HG02981 (cell line): ENCODE measurements at regions not wholly inside any gene's neighbourhood (a gene's known extent, or its start where the extent isn't known, plus 50 kb on each side); places are given as distances from the start of the nearest gene placed in this dataset.

Experiments
- ATAC-seq: cut with Tn5 transposase; IDR thresholded peaks from one replicate; pipeline ENCODE4 v1.9.1; 2021; ENCODE audit warnings: mild to moderate bottlenecking, moderate library complexity; ENCODE audit not compliant: unreplicated experiment

DNA sequence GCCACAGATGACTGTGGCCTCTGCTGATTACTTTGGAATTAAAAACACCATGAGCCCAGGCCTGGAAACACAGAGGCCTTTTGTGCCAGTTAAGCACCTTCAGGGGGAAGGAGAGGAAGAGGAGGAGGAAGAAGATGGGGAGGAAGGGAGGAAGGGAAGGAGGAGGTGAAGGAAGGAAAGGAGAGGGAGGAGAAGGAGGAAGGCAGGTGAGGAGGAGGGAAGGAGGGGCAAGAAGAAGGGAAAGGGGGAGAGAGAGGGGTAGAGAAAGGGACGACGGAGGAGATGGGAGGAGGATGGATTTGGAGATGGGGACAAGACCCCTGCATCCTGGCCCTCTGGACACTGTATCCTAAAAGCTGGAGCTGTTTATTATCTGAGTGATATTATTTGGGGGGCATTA is 231.0 kb downstream of the UQCRFS1 start:
- ATAC-seq: no peak

DNA sequence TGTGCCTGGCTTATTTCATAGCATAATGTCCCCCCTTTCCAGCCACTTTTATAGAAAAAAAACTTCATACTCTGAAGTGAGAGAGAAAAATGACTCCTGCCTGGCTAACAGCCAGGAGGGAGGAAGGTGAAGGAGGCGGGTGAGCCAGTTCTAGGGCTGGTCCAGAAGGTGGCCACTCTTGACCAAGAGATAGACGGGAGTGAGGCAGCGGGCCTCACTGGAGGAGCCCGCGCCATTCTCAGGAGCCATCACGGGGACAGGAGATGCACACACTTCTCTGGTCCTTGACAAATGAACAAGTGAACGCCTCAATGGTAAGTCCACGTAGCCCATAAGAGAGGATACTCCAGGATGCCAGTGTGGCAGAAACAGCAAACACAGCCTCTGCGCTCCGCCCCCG is 231.4 kb downstream of the UQCRFS1 start:
- ATAC-seq: no peak

DNA sequence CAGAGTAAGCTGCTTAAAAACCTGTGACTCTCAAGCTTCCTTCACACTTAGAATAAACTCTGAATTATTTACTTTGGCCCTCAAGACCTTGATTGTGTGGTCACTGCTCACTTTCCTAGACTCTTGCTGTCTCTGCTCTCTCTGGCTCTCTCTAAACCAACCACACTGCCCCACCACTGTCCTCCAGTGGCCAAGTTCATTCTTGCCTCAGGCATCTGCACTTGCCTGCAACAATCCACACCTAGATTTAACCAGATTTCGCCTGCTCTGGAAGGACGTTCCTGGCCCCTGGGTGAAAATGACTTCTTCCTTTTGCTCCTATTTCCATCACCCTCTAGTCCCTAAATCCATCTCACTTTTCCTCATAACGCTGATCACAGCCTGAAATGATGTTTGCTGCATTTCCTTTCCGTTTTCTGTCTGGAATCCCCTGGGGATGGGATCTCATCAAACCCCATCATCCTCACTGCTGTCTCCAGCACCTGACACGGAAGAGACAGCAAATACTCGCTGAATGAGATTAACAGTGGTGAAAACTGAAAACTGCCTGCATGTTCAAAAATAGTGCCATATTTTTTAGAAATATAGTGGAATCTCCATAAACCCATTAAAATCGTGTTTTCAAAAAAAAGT is 232.6 kb downstream of the UQCRFS1 start:
- ATAC-seq: no peak

DNA sequence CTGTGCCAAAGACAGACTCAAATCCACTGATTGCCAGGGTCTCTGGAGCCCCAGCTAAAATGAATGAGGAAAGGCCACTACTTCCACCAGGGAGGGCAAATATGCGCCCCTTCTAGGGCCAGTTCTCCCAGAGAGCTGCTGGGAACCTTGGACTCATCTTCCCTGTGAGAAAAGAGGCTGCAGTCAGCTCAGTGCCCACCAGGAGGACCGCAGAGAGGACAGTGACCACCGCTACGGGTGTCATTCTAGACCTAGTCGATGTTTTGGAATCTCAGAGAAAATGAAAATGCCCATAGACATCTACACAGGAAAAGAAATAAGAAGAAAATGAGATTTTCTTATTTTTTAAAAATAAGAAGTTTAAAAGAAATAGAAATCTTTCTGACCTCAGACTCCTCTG is 235.1 kb downstream of the UQCRFS1 start:
- no peak for ATAC-seq

DNA sequence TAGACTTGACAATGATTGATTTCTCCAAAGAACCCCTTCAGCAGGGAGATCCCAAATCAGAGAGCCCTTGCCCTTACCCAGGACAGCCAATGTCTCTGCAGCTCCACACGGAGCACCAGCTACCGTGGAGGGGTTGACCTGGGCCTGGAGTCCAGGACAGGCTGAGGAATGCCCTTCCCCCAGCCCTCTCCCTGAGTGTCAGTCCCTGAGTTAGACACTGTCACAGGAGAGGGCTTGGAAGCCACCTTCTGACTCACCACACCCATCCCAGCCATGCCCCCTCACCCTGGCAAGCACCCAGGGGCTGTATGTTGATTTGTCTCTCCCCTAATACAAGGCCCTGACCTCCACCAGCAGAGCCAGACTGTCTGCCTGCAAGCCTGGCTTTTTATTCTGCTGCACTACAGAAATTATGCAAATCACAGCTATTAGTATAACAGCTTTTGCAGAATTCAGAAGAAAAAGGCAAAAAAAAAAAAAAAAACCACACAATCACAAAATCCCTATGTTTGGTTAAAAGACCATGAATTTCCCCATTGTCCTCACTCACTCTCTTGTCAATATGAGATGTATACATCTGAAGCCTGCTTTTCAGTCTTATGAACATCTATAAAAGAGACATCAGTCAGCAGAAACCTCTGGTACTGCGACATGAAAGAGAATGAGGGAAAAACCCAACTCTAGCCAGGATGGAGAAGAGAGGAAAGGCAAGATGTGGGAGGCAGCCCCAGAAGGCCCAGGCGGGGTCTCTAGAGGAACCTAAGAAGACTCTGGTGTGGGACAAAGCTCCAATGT is 240.7 kb downstream of the UQCRFS1 start:
- ATAC-seq: no peak

DNA sequence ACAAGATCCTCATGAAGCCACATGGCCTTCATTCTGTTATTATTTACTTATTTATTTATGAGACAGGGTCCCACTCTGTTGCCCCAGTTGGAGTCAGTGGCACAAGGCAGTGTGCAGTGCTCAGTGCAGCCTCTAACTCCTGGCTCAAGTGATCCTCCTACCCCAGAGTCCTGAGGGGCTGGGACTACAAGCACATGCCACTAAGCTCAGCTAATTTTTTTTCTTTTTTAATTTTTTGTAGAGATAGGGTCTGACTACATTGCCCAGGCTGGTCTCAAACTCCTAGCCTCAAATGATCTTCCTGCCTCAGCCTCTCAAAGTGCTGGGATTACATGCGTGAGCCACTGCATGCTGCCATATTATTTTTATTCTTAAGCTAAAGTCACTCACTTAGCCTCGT is 241.4 kb downstream of the UQCRFS1 start:
- no peak for ATAC-seq

DNA sequence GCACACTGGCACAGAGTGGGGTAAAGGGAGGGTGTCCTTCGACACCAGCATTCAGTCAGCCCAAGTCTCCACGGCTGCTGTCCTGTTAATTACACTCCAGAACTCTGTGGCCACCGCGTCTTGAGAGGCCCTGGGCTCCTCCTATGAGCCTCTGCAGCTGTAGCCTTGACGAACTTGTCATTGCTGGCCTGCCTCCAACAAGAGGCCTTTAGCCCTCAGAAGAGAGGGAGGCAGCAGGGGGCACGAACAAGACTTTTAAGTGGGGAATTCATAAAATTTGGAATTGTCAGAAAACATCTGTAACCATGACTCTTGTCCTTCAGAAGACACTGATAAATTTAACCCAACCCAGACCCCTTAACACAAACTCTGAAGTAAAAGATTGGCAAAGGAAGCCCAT is 241.9 kb downstream of the UQCRFS1 start:
- no peak for ATAC-seq

DNA sequence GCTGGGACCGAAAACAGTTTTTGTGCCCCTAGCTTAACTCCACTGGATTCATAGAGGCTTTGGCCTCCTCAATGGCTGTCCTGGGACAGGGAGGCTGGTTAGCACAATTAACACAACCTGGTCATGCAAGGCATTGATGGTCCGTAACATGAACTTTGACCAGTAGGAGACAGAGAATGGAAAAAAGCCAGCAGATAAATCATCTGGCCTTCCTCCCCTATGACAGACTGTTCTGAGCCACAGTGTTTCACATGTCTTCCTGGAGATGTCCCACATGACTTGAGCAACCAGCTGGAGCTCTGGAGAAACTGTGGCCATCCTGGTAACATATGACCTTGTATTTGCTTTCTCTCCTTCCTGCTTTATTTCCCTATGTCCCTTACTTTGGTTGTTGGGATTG is 244.2 kb downstream of the UQCRFS1 start:
- no peak for ATAC-seq

DNA sequence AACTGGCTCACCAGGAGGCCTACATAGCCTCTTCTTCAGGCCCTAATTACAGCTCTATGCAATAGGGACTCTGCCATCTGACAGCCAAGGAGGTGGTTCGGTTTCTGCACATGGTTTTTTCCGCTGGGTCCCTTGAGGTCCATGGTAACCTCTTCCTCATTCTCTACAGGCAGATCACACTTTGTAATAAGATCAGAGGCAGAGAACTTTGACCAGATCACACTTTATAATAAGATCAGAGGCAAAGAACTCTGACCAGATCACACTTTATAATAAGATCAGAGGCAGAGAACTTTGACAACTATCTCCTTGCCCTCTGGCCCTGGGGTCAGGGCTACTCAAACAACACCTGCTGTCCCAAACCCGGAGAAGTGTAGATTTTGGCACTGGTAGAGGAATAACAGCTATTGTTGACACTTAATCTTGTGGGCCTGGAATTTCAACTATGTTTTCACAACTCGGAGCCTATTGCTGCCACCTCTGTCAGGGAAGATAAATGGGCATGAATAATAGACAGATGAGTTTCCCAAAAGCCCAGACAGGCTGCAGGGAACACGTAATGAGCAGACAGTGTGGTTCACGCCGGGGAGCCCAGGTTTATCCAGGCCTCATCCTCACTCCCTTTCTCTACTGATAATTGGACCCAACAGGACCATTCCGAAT is 246.1 kb downstream of the UQCRFS1 start:
- no peak for ATAC-seq

DNA sequence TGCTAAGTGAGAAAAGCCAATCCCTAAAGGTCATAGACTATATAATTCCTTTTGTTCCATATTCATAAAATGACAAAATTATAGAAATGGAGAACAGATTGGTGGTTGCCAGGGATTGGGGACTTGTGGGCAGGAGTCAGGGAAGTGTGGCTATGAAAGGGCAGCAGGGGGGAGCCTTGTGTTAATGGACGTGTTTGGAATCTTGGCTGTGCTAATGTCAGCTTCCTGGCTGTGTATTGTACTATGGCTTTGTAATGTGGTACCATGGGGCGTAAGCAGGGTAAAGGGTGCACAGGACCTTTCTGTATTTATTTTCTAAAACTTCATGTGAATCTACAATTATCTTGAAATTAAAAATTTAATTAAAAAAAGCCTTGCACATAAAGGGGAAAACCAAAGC is 248.5 kb downstream of the UQCRFS1 start:
- ATAC-seq: no peak

DNA sequence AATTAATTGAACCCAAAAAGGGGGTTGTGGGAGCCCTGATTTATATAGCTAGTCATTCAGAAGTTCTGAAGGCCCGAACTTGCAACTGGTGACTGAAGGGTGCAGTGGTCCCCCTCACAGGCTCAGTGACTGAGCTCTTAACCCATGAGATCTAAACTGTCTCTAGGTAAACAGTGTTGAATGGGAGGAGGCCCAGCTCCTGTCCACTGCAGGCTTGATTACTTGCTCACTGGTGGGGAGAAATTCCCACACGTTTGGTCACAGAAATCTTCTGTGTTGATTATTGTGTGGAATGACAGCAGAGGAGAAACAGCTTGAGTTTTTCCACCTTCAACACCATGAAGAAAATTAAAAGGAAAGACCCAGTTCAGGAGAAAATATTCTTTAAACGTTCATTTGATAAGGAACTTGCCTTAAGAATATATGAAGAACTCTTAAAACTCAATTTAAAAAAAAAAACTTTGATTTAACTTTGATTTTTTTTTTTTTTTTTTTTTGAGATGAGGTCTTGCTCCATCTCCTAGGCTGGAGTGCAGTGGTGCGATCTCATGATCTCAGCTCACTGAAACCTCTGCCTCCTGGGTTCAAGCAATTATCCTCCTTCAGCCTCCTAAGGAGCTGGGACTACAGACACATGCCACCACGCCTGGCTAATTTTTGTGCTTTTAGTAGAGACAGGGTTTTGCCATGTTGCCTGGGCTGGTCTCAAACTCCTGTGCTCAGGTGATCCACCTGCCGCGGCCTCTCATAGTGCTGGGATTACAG is 249.3 kb downstream of the UQCRFS1 start:
- no peak for ATAC-seq

DNA sequence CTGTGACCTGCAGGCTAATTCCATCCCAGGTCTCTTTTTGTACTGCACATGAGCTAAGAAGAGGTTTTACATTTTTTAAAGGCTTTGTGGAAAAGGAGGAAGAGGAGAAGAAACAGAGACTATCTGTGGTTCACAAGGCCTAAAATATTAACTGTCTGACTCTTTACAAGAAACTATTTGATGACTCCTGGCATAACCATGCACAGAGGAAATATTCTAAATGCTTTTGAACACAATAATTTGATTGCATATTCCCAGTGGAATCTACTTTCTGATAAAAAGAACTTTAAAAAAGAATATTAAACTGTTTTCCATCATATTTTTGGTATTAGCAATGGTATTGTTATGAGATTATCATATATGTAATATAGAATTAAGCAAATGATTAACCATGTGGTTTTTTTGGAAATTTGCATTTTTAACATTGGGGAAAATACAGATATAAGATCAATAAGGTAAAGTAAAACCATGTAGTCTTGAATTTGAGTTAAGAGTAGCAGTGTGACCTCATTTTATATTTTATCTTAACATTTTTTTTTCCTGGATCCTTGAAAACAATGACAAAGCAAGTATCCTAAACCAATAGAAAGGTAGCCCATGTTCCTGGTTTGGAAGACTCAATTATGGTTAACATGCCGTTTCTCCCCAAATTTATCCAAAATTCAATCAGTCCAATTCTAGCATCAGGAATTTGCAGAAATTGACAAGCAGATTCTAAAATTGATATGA is 251.0 kb downstream of the UQCRFS1 start:
- ATAC-seq: no peak

DNA sequence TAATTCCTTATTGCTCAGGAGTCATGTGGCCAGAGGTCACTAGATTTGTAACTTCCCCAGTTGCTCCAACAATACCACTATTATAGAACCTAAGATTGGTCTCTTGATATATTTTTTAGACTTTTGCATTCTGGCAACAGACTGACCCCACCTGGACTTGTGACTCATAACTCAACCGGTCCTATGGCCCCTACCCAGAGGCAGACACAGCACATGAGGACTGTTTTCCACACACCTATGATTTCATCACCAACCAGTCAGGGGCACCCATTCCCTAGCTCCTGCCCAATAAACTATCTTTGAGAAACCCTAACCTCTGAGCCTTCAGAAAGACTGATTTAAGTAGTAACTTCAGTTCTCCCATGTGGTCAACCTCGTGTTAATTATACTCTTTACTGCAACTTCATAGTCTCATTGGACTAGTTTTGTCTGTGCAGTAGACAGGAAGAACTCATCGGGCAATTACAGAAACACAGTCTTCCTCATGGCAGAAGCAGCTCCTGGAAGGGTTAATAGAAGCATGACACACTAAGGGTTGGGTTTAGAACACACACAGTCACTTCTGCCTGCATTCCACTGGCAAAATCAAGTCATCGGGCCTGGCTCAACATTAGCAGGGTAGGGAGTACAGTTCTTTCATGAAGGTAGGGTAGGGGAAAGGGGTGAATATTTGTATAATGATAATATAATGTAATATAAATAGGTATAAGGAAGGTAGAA is 251.8 kb downstream of the UQCRFS1 start:
- ATAC-seq: no peak

DNA sequence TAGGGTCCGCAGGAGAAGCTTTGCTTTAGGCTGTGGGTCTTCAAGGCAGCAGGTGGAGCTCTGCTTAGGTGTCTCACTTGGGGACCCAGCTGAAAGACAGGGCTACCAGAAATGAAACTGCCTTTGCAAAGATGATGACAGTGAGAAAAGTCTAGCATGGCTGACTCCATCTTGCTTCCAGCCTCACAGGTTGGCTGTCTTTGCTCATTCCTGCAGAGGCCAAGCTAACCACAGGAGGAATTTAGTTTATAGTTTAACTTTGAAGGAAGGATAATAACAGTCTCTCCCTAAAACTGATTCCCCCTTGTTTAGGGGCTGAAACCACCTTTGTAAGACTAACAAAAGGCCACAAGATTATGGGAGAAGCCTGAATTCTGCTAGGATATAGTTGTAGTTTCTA is 252.4 kb downstream of the UQCRFS1 start:
- ATAC-seq: no peak

DNA sequence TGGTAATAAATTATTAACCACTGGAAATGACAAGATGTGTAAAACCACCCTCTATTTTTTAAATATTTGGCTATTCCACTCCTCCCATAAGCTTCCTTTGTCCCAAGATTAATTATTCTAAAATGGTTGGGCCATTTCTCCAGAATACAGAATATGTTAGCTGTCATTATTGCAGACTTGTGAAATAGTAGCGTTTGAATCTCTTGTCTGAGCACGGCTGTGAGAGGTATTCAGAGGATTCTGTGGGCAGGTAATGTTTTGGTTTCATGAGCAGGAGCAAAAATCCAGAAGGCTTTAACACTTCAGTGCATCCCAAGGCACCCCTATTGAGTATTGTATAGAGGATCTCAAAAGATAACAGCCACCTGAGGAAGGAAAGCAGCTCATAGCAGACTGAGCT is 256.0 kb downstream of the UQCRFS1 start:
- no peak for ATAC-seq

DNA sequence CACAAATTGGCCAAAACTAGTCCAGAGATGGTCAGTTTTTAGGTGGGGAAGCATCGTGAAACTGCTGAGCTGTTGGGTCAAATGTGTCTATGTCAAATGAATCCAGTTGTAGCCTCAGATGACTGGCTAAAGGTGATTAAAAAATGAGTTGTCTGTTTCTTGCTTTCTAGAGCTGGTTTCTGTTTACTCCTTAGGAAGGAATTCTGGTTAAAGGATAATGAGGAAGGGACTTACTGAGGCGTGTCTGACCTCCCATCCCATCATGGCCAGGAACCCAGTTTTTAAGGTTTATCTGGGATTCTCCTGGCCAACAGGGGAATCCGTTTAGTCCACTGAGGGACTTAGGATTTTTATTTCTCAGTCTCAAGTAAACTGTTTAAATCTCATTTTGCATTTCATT is 256.5 kb downstream of the UQCRFS1 start:
- no peak for ATAC-seq

DNA sequence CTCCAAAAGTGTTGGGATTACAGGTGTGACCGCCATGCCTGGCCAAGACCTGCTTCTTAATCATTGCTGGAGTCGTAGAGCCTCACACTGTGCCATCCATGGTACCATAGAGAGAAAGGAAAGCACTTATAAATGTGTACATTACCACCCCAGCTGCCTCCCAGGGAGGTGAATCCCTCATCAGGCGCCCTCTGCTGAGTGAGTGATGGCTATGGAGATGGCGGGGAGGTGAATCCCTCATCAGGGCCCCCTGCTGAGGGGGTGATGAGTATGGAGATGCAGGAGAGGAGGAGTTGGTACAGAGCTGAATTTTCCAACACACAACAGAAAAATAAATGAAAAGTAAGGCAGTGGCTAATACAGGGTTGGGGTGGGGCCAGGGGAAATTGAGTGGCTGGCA is 263.4 kb downstream of the UQCRFS1 start:
- no peak for ATAC-seq

DNA sequence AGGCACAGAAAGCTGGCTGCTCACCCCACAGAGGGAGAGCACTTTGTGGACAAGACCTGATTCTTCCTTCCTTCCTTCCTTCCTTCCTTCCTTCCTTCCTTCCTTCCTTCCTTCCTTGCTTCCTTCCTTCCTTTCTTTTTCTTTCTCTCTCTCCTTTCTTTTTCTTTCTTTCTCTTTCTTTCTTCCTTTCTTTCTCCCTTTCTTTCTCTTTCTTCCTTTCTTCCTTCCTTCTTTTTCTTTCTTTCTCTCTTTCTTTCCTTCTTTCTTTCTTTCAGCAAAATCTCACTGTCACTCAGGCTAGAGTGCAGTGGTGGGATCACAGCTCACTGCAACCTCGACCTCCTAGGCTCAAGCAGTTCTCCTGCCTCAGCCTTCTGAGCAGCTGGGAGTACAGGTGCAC is 263.9 kb downstream of the UQCRFS1 start:
- ATAC-seq: no peak

DNA sequence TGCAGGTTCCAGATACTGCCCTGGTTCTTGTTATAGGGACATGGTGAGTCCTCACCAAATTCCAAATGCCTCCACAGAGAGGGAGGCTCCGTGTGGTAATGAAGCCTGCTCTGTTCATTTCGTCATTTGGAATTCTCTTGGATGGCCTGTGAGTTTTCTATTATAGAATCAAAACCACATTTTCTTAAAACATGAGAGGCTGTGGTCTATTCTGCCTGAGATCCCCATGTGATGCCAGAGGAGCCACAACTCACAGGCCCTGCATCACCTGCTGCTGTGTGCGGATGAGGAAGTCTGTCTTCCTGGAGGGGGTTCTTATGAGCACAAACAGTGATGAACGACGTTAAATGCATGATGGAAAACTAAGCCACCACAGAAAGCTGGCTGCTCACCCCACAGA is 264.4 kb downstream of the UQCRFS1 start:
- ATAC-seq: no peak

DNA sequence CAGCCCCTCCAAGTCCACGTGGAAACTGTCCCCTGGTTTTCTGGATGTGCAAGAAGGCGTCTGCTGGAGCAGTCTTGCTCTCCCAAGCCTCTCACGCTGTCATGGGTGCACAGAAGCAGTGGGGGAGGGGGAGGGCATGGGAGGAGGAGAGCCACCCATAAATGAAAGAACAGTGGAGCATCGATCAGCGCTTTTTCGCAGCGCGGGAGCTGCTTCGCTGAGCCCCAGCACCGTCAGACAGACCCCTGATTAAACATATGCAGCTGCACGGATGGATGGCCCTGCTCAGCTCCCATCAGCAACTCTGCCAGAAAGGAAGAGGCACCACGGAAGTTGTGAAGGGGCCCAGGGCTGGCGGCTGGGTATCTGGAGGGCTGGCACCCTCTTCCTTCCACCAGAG is 264.9 kb downstream of the UQCRFS1 start:
- no peak for ATAC-seq
